ENCODE measurements at regions not wholly inside any gene's neighbourhood (a gene's known extent, or its start where the extent isn't known, plus 50 kb on each side); places are given as distances from the start of the nearest gene placed in this dataset.

GRCh38 chr3:105996781-105997180 is 128.0 kb upstream of the CBLB start:
- ATAC-seq (no peak), FAIRE-seq (no peak), DNase-seq (no peak)
- Histone ChIP-seq H3K27ac (no peak overlapping the region), H3K9me3 (no peaks in the 10 kb centered on the region), H3K36me3 (no peaks in the 10 kb centered on the region), H3K27me3 (no peaks in the 10 kb centered on the region), H3K4me3 (no peak overlapping the region), H3K4me1 (no peaks in the 10 kb centered on the region)
- no peak for TF ChIP-seq CTCF (IDR thresholded peaks at IDR 0.05)
- intact Hi-C loops (cut with DNase I) = no loop called here
- whole genome bisulfite sequencing, 2 donors = 67 to 73% methylated on average over 4 of the region's 4 CpGs

GRCh38 chr3:105997466-105997799 is 128.6 kb upstream of the CBLB start:
- TF ChIP-seq CTCF (IDR thresholded peaks at IDR 0.05) = no peak
- no peaks in the 10 kb centered on the region for H3K9me3 ChIP-seq
- no peaks in the 10 kb centered on the region for H3K27me3 ChIP-seq
- ATAC-seq = no peak
- intact Hi-C loops (cut with DNase I) = no loop called here
- H3K36me3 ChIP-seq = no peaks in the 10 kb centered on the region
- peak overlapping the region in 1 of 4 donors; percentile 44 for H3K27ac ChIP-seq
- no peak overlapping the region for H3K4me3 ChIP-seq
- FAIRE-seq = no peak
- WGBS, 2 donors = 89 to 100% methylated on average over 1 of the region's 1 CpG
- no peak for DNase-seq
- H3K4me1 ChIP-seq = no peaks in the 10 kb centered on the region

- TF ChIP-seq CTCF (IDR thresholded peaks at IDR 0.05) = no peak
- WGBS, 2 donors = 49 to 57% methylated on average over 3 of the region's 3 CpGs
- Histone ChIP-seq H3K27ac (peak overlapping the region in 1 of 4 donors; percentile 44), H3K4me3 (no peak overlapping the region), H3K9me3 (no peaks in the 10 kb centered on the region), H3K4me1 (no peaks in the 10 kb centered on the region), H3K27me3 (no peaks in the 10 kb centered on the region), H3K36me3 (no peaks in the 10 kb centered on the region)
- FAIRE-seq = no peak
- peak in 1 of 6 donors; percentile 18 for DNase-seq
- peak in 3 of 4 donors; percentile 42 to 86 (median 78) for ATAC-seq
- intact Hi-C loops (cut with DNase I) = no loop called here
These were observed 129.2 kb upstream of the CBLB start for GRCh38 chr3:105997800-105998526.

GRCh38 chr3:105999856-106000255 is 131.0 kb upstream of the CBLB start:
- intact Hi-C loops (cut with DNase I) = no loop called here
- FAIRE-seq (no peak), ATAC-seq (no peak), DNase-seq (no peak)
- Histone ChIP-seq H3K27ac (no peak overlapping the region), H3K36me3 (no peaks in the 10 kb centered on the region), H3K4me1 (peaks cover 0 to 3% (median 0%) of the 10 kb centered on the region in 3 donors), H3K9me3 (no peaks in the 10 kb centered on the region), H3K27me3 (no peaks in the 10 kb centered on the region), H3K4me3 (no peak overlapping the region)
- no peak for TF ChIP-seq CTCF (IDR thresholded peaks at IDR 0.05)

GRCh38 chr3:106001923-106002322 is 133.1 kb upstream of the CBLB start:
- DNase-seq (no peak), ATAC-seq (no peak), FAIRE-seq (no peak)
- intact Hi-C loops (cut with DNase I) = no loop called here
- no peak for TF ChIP-seq CTCF (IDR thresholded peaks at IDR 0.05)
- WGBS, 2 donors = 71 to 79% methylated on average over 4 of the region's 4 CpGs
- Histone ChIP-seq H3K27ac (no peak overlapping the region), H3K9me3 (no peaks in the 10 kb centered on the region), H3K4me1 (peaks cover 0 to 5% (median 0%) of the 10 kb centered on the region in 3 donors), H3K36me3 (no peaks in the 10 kb centered on the region), H3K4me3 (no peak overlapping the region), H3K27me3 (no peaks in the 10 kb centered on the region)

Measured in pancreas (tissue), 10 donors.